H9 (cell line): ENCODE measurements at regions not wholly inside any gene's neighbourhood (a gene's known extent, or its start where the extent isn't known, plus 50 kb on each side); places are given as distances from the start of the nearest gene placed in this dataset.

Experiments used
- DNase-seq: peaks from one replicate; pipeline ENCODE4 v3.0.0-alpha.2; 2017
- H2AFZ ChIP-seq: one replicate; pipeline ENCODE4 v1.6.1; 2013; ENCODE audit warnings: mild to moderate bottlenecking, low read length, control low read depth, moderate library complexity
- H2AK5ac ChIP-seq: 2 replicates; pipeline ENCODE4 v1.6.1; 2013; ENCODE audit warnings: low read length, control low read depth, mixed read lengths; ENCODE audit not compliant: insufficient read length
- H2BK120ac ChIP-seq: one replicate; pipeline ENCODE4 v1.6.1; 2013; ENCODE audit warnings: low read depth, mild to moderate bottlenecking, low read length, control low read depth, inconsistent platforms; ENCODE audit not compliant: poor library complexity, severe bottlenecking
- H2BK12ac ChIP-seq: 2 replicates; pipeline ENCODE4 v1.6.1; 2013; ENCODE audit warnings: low read length, control low read depth, mixed read lengths, low read depth; ENCODE audit not compliant: insufficient read length
- H2BK15ac ChIP-seq: 2 replicates; pipeline ENCODE4 v1.6.1; 2013; ENCODE audit warnings: low read depth, low read length, control low read depth
- H2BK20ac ChIP-seq: one replicate; pipeline ENCODE4 v1.6.1; 2013; ENCODE audit warnings: low read depth, mild to moderate bottlenecking, low read length, control low read depth, inconsistent platforms; ENCODE audit not compliant: poor library complexity, severe bottlenecking
- H2BK5ac ChIP-seq: 2 replicates; pipeline ENCODE4 v1.6.1; 2013; ENCODE audit warnings: low read length, control low read depth, mixed read lengths; ENCODE audit not compliant: insufficient read length
- H3K14ac ChIP-seq: 2 replicates; pipeline ENCODE4 v1.6.1; 2013; ENCODE audit warnings: low read length, control low read depth; ENCODE audit not compliant: insufficient read depth
- H3K18ac ChIP-seq: 2 replicates; pipeline ENCODE4 v1.6.1; 2013; ENCODE audit warnings: low read depth, mild to moderate bottlenecking, mixed read lengths, low read length, control low read depth; ENCODE audit not compliant: insufficient read length
- H3K23ac ChIP-seq: 2 replicates; pipeline ENCODE4 v1.6.1; 2013; ENCODE audit warnings: low read length, control low read depth, mixed read lengths, low read depth; ENCODE audit not compliant: insufficient read length
- H3K23me2 ChIP-seq: 2 replicates; pipeline ENCODE4 v1.6.1; 2013; ENCODE audit warnings: low read depth, mild to moderate bottlenecking, mixed read lengths, low read length, control low read depth; ENCODE audit not compliant: insufficient read length, poor library complexity, severe bottlenecking
- H3K27ac ChIP-seq: 2 replicates; pipeline ENCODE4 v1.5.1; 2013; ENCODE audit warnings: low read length, control low read depth, mixed read lengths, low read depth; ENCODE audit not compliant: insufficient read length
- H3K27me3 ChIP-seq: 2 replicates; pipeline ENCODE4 v1.6.1; 2013; ENCODE audit warnings: low read length, control low read depth, inconsistent platforms; ENCODE audit not compliant: insufficient read depth
- H3K4ac ChIP-seq: 2 replicates; pipeline ENCODE4 v1.6.1; 2013; ENCODE audit warnings: low read depth, mild to moderate bottlenecking, control low read depth, inconsistent platforms, low read length, moderate library complexity
- H3K4me1 ChIP-seq: 2 replicates; pipeline ENCODE4 v1.6.1; 2013; ENCODE audit warnings: low read length, control low read depth, inconsistent platforms; ENCODE audit not compliant: insufficient read depth
- H3K4me2 ChIP-seq: 2 replicates; pipeline ENCODE4 v1.6.1; 2013; ENCODE audit warnings: low read length, control low read depth, mixed read lengths; ENCODE audit not compliant: insufficient read length, insufficient read depth
- H3K56ac ChIP-seq: 2 replicates; pipeline ENCODE4 v1.6.1; 2013; ENCODE audit warnings: low read depth, mild to moderate bottlenecking, mixed read lengths, low read length, control low read depth; ENCODE audit not compliant: insufficient read length
- H3K79me1 ChIP-seq: 2 replicates; pipeline ENCODE4 v1.6.1; 2013; ENCODE audit warnings: low read depth, mild to moderate bottlenecking, moderate library complexity, low read length, control low read depth, inconsistent platforms; ENCODE audit not compliant: insufficient read depth, poor library complexity, severe bottlenecking
- H3K79me2 ChIP-seq: 2 replicates; pipeline ENCODE4 v1.6.1; 2013; ENCODE audit warnings: low read length, control low read depth, inconsistent platforms; ENCODE audit not compliant: insufficient read depth
- H3K9ac ChIP-seq: 2 replicates; pipeline ENCODE4 v1.6.1; 2013; ENCODE audit warnings: low read length, control low read depth, mixed read lengths; ENCODE audit not compliant: insufficient read length; ENCODE audit errors: extremely low read depth
- H3K9me3 ChIP-seq: one replicate; pipeline ENCODE4 v1.6.1; 2013; ENCODE audit warnings: low read depth, low read length, inconsistent platforms; ENCODE audit not compliant: control insufficient read depth
- H3T11ph ChIP-seq: one replicate; pipeline ENCODE4 v1.6.1; 2013; ENCODE audit warnings: mild to moderate bottlenecking, low read length, control low read depth, inconsistent platforms
- H4K20me1 ChIP-seq: one replicate; pipeline ENCODE4 v1.6.1; 2013; ENCODE audit not compliant: control insufficient read depth, insufficient read length, insufficient read depth
- H4K5ac ChIP-seq: 2 replicates; pipeline ENCODE4 v1.6.1; 2013; ENCODE audit warnings: low read depth, mild to moderate bottlenecking, mixed read lengths, low read length, control low read depth; ENCODE audit not compliant: insufficient read length
- H4K8ac ChIP-seq: replicated peaks from 2 replicates; pipeline ENCODE4 v1.6.1; 2013; ENCODE audit warnings: low read length, control low read depth, mixed read lengths, low read depth; ENCODE audit not compliant: insufficient read length
- H4K91ac ChIP-seq: 2 replicates; pipeline ENCODE4 v1.6.1; 2013; ENCODE audit warnings: low read depth, mild to moderate bottlenecking, moderate library complexity, mixed read lengths, low read length, control low read depth; ENCODE audit not compliant: insufficient read length
- H3K27ac Mint-ChIP-seq, 3 experiments: 2 replicates in 2 of 3; 3 replicates in 1 of 3; pipeline ENCODE4 v1.8.0; 2020 to 2021; ENCODE audit warnings: mixed read lengths in 3 of 3, mild to moderate bottlenecking in 1 of 3, moderate library complexity in 1 of 3
- H3K27me3 Mint-ChIP-seq: 2 replicates; pipeline ENCODE4 v1.8.0; 2021; ENCODE audit warnings: low read depth, mild to moderate bottlenecking, moderate library complexity, mixed read lengths
- H3K36me3 Mint-ChIP-seq, 3 experiments: 2 replicates in 2 of 3; 3 replicates in 1 of 3; pipeline ENCODE4 v1.8.0; 2020 to 2021; ENCODE audit warnings: low read depth in 3 of 3, mixed read lengths in 3 of 3; ENCODE audit not compliant: insufficient read depth in 1 of 3
- H3K4me1 Mint-ChIP-seq, 2 experiments: 2 replicates each; pipeline ENCODE4 v1.8.0; 2020; ENCODE audit warnings: mixed read lengths in 2 of 2
- H3K4me3 Mint-ChIP-seq, 2 experiments: 2 replicates in 1 of 2; 3 replicates in 1 of 2; pipeline ENCODE4 v1.8.0; 2020 to 2021; ENCODE audit warnings: mild to moderate bottlenecking in 2 of 2, mixed read lengths in 2 of 2, moderate library complexity in 1 of 2
- H3K9me3 Mint-ChIP-seq, 2 experiments: 2 replicates in 1 of 2; 3 replicates in 1 of 2; pipeline ENCODE4 v1.8.0; 2020; ENCODE audit warnings: mild to moderate bottlenecking in 2 of 2, mixed read lengths in 2 of 2, moderate library complexity in 1 of 2
- CTCF ChIP-seq: fragments of 200-600 bp; sonication (generic); conservative IDR thresholded peaks from 3 replicates; pipeline ENCODE4 v1.8.0; 2021; ENCODE audit warnings: antibody characterized with exemption, mild to moderate bottlenecking
- WGBS: extraction: QIAGEN DNeasy Blood & Tissue Kit; methylation state at CpG from one replicate; pipeline ENCODE4 v1.1.7; 2013; ENCODE audit warnings: missing lambda C conversion rate, low lambda C conversion rate, mixed read lengths; ENCODE audit not compliant: insufficient read length; ENCODE audit errors: extremely low coverage; 5-methylcytosine and 5-hydroxymethylcytosine counted together

GRCh38 chr1:88239205-88239604, 444.9 kb upstream of the PKN2 start:
- WGBS, result no CpG with 5 or more reads among the region's 1 CpG
- H3K14ac ChIP-seq, result no peak overlapping the region

More at GRCh38 chr1:88239205-88239604, 444.9 kb upstream of the PKN2 start:
- Histone ChIP-seq H3K4me2 (no peak overlapping the region), H4K8ac (no peak overlapping the region), H3K4ac (no peak overlapping the region), H2BK15ac (no peak overlapping the region), H3K9me3 (no peaks in the 10 kb centered on the region), H3K56ac (no peak overlapping the region), H3K27me3 (no peaks in the 10 kb centered on the region), H2BK5ac (no peak overlapping the region), H3K9ac (no peak overlapping the region), H4K91ac (no peak overlapping the region), H3T11ph (no peak overlapping the region), H4K5ac (no peak overlapping the region), H3K23ac (no peak overlapping the region), H2BK12ac (no peak overlapping the region), H4K20me1 (no peaks in the 10 kb centered on the region), H3K79me2 (no peaks in the 10 kb centered on the region), H3K18ac (no peak overlapping the region), H3K23me2 (no peaks in the 10 kb centered on the region), H3K27ac (no peak overlapping the region), H3K79me1 (no peaks in the 10 kb centered on the region), H2BK120ac (no peak overlapping the region), H2AFZ (no peak overlapping the region), H2BK20ac (no peak overlapping the region), H2AK5ac (no peak overlapping the region), H3K4me1 (no peaks in the 10 kb centered on the region)
- Mint-ChIP-seq H3K27me3 (no peaks in the 10 kb centered on the region), H3K4me3 (no peak overlapping the region), H3K9me3 (peaks cover 20 to 25% of the 10 kb centered on the region in 2 experiments), H3K27ac (no peak overlapping the region), H3K36me3 (peaks cover 4 to 32% (median 8%) of the 10 kb centered on the region in 3 experiments; a peak in 5 of 7 replicates), H3K4me1 (peaks cover 15% of the 10 kb centered on the region in 2 experiments)
- DNase-seq, result no peak
- TF ChIP-seq CTCF, result no peak
